Stimulated activated memory B cell treated with anti-CD40 and anti-IgM and Interleukin-4, amounts not matched to agents 10 μg/mL and 1 μg/mL and 100 μg/mL, for 72 hours (primary cell): ENCODE measurements at regions not wholly inside any gene's neighbourhood (a gene's known extent, or its start where the extent isn't known, plus 50 kb on each side); places are given as distances from the start of the nearest gene placed in this dataset.
"Not testable (repeated sequence)": the region's sequence is repeated elsewhere in the genome, so short reads cannot be mapped to it uniquely, and the experiment has no call there.

Source experiments
- ATAC-seq: fragments of 150-1000 bp; cut with Tn5 transposase; 2 replicates; pipeline ENCODE4 v1.10.0; 2021
- H3K27ac Mint-ChIP-seq: one replicate; pipeline ENCODE4 v1.8.0; 2022; ENCODE audit warnings: mild to moderate bottlenecking, mixed read lengths
- H3K27me3 Mint-ChIP-seq: one replicate; pipeline ENCODE4 v1.8.0; 2022; ENCODE audit warnings: mixed read lengths
- H3K36me3 Mint-ChIP-seq: one replicate; pipeline ENCODE4 v1.8.0; 2022; ENCODE audit warnings: mixed read lengths
- H3K4me1 Mint-ChIP-seq: one replicate; pipeline ENCODE4 v1.8.0; 2022; ENCODE audit warnings: mixed read lengths
- H3K4me3 Mint-ChIP-seq: one replicate; pipeline ENCODE4 v1.8.0; 2022; ENCODE audit warnings: mild to moderate bottlenecking, moderate library complexity, mixed read lengths
- H3K9me3 Mint-ChIP-seq: one replicate; pipeline ENCODE4 v1.8.0; 2022; ENCODE audit warnings: mixed read lengths

DNA sequence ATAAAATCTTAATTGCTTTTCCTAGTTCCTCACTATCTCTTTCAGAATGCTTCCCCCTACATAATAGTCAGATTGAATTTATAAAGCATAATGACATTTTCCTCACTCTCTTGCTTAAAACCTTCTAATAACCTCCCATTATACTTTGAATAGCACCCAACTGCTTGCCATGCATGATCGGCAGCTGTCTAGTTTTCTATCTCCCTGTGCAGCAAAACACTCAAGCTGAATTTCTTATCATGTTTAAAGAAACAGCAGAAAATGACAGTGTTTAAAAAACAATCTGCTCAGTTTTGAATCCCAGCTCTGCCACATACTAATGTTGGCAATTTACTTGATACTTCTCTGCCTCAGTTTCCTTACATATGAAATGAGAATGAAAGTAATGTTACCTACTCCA lies 947.1 kb upstream of the HS3ST1 start:
- H3K36me3 Mint-ChIP-seq, result no peaks in the 10 kb centered on the region
- no peak overlapping the region for H3K4me3 Mint-ChIP-seq
- ATAC-seq, result no peak
- no peaks in the 10 kb centered on the region for H3K4me1 Mint-ChIP-seq
- H3K9me3 Mint-ChIP-seq, result peaks cover 6% of the 10 kb centered on the region
- H3K27ac Mint-ChIP-seq, result no peak overlapping the region
- H3K27me3 Mint-ChIP-seq, result no peaks in the 10 kb centered on the region

DNA sequence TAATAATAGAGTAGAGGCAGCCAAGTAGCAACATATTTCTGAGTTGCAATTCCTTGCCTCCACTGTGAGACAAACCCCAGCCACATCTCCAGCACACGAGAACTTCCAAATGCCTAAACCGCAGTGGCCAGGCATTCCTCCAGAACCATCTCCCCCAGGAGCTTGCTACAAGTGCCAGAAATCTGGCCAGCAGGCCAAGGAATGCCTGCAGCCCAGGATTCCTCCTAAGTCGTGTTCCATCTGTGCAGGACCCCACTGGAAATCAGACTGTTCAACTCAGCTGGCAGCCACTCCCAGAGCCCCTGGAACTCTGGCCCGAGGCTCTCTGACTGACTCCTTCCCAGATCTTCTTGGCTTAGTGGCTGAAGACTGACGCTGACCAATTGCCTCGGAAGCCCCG lies 937.2 kb upstream of the HS3ST1 start:
- H3K27me3 Mint-ChIP-seq, H3K4me1 Mint-ChIP-seq, H3K36me3 Mint-ChIP-seq, H3K4me3 Mint-ChIP-seq, H3K27ac Mint-ChIP-seq, H3K9me3 Mint-ChIP-seq, ATAC-seq: not testable (repeated sequence)

DNA sequence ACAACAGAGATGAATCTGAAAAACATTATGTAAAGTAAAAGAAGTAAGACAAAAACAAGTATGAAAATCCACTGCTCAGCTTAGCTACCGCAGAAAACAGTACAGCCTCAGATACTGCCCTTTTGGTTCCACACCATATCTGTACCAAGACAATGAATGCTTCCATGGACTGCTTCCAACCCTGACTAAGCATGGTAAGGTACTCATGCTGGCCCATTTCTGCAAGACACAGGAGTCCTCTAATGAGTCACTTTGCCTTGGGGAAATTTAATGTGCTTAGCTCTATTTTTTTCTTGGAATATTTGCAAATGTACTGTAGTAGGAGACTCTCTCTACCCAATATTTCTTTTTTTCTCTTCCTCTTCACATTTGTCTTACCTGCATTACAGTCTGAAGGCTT lies 931.7 kb upstream of the HS3ST1 start:
- Mint-ChIP-seq H3K4me1 (no peaks in the 10 kb centered on the region), H3K27me3 (no peaks in the 10 kb centered on the region), H3K4me3 (no peak overlapping the region), H3K27ac (no peak overlapping the region), H3K36me3 (no peaks in the 10 kb centered on the region), H3K9me3 (peaks cover 13% of the 10 kb centered on the region)
- ATAC-seq, result no peak

DNA sequence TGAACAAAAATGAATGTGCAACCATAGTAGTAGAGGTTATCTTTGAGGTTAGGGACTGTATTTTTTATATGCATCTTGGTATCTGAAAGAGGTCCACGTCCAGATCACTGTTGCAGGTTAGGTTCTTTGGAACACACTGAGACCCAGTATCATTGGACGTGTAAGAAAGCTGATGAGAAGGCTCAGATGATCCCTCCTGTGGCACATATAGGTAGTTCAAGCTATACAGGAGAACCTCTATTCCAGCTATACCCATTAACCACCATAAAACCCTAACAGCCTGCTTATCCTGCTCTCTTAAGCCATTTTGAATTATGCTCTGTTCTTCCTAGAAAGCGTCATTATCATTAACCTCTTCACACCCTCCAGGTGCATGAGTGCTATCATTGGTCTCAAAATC lies 930.7 kb upstream of the HS3ST1 start:
- Mint-ChIP-seq H3K36me3 (no peaks in the 10 kb centered on the region), H3K9me3 (peaks cover 5% of the 10 kb centered on the region), H3K4me3 (no peak overlapping the region), H3K4me1 (no peaks in the 10 kb centered on the region), H3K27me3 (no peaks in the 10 kb centered on the region), H3K27ac (no peak overlapping the region)
- no peak for ATAC-seq

DNA sequence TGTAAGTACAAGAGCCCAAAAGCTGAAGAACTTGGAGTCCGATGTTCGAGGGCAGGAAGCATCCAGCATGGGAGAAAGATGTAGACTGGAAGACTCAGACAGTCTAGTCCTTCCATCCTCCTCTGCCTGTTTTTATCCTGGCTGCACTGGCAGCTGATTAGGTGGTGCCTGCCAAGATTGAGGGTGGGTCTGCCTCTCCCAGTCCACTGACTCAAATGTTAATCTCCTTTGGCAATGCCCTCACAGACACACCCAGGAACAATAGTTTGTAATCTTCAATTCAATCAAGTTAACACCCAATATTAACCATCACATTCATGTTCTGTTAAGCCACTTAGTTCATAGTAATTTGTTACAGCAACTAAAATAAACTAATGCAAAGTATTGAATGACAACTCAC lies 904.4 kb upstream of the HS3ST1 start:
- H3K27ac Mint-ChIP-seq, H3K4me1 Mint-ChIP-seq, H3K36me3 Mint-ChIP-seq, H3K27me3 Mint-ChIP-seq, H3K4me3 Mint-ChIP-seq, H3K9me3 Mint-ChIP-seq, ATAC-seq: not testable (repeated sequence)

DNA sequence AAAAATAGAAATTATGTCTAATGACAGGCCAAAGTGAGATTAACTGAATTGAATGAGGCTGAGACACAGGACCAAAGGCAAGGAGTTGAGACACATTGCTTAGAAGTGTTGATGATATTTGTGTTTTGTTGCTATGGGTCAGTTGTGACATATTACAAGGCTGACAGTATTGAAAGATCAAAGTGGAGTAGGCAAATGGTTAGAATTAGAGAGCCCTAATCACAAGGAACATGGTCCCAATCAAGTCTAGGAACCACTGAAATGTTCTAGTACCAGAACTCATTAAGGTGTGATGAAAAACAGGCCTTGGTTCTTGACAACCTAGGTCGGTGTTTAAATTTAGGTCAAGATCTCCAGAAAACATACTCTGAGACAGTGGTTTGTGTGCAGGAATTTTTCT lies 896.3 kb upstream of the HS3ST1 start:
- Mint-ChIP-seq H3K36me3 (no peaks in the 10 kb centered on the region), H3K27ac (no peak overlapping the region), H3K4me3 (no peak overlapping the region), H3K9me3 (no peaks in the 10 kb centered on the region), H3K27me3 (no peaks in the 10 kb centered on the region), H3K4me1 (no peaks in the 10 kb centered on the region)
- no peak for ATAC-seq

DNA sequence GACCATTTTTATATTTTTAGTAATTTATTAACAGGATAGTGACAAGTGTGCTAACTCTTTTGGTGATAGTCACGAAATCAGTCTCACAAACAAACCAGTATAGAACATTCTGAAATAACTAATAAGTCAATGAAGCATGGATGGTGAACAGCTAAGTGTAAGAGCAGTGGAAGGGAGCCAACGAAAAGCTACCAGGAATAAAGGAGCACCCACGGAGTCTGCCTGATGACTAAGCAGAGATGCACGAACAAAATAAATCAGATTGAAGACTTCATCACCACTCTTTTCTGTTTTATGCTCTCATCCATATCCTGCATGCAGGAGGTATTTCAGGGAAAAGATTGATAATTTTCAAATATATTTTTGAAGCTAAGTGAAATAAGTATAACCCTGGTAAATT lies 891.1 kb upstream of the HS3ST1 start:
- no peaks in the 10 kb centered on the region for H3K36me3 Mint-ChIP-seq
- no peaks in the 10 kb centered on the region for H3K4me1 Mint-ChIP-seq
- no peaks in the 10 kb centered on the region for H3K27me3 Mint-ChIP-seq
- H3K9me3 Mint-ChIP-seq, result no peaks in the 10 kb centered on the region
- no peak overlapping the region for H3K27ac Mint-ChIP-seq
- no peak for ATAC-seq
- no peak overlapping the region for H3K4me3 Mint-ChIP-seq

DNA sequence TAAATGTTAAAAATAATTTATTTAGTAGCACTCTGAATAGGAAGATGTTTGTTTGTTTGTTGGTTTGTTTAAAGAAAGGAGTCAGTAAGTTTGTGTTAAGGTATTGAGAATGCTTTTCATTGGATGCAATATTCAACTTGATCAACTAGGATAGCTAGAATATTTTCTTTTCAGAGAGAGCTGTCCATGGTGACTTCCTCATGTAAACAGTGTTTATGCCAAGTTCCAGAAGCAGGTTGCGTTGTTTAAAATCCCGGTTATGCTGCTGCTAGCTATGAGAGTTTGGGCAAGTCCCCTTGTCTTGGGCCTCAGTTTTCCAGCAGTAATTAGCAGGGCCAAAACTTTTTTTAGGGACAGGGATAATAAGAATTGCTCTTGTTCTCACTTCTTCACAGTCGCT lies 876.2 kb upstream of the HS3ST1 start:
- ATAC-seq, result no peak
- H3K4me1 Mint-ChIP-seq, result no peaks in the 10 kb centered on the region
- no peaks in the 10 kb centered on the region for H3K9me3 Mint-ChIP-seq
- H3K27ac Mint-ChIP-seq, result no peak overlapping the region
- H3K27me3 Mint-ChIP-seq, result no peaks in the 10 kb centered on the region
- H3K36me3 Mint-ChIP-seq, result no peaks in the 10 kb centered on the region
- H3K4me3 Mint-ChIP-seq, result no peak overlapping the region

DNA sequence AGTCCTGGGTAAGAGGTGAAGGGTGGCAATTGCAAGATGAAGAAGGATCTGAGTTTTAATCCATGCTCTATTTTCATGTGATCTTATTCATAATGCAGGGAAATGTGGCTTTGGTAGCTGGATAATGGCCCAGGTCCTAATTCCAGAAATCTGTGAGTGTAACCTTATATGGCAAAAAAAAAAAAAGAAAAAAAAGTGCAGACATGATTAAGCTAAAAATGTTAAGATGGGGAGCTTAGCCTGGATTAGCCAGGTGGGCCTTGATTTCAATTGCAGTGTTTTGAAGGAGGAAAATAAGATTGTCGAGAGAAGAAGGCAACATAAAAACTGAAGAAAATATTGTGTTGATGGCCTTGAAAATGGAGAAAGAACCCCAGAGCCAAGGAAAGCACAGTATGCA lies 867.7 kb upstream of the HS3ST1 start:
- no peak overlapping the region for H3K4me3 Mint-ChIP-seq
- H3K27me3 Mint-ChIP-seq, result no peaks in the 10 kb centered on the region
- no peak overlapping the region for H3K27ac Mint-ChIP-seq
- peaks cover 3% of the 10 kb centered on the region for H3K9me3 Mint-ChIP-seq
- H3K4me1 Mint-ChIP-seq, result no peaks in the 10 kb centered on the region
- H3K36me3 Mint-ChIP-seq, result no peaks in the 10 kb centered on the region
- no peak for ATAC-seq

DNA sequence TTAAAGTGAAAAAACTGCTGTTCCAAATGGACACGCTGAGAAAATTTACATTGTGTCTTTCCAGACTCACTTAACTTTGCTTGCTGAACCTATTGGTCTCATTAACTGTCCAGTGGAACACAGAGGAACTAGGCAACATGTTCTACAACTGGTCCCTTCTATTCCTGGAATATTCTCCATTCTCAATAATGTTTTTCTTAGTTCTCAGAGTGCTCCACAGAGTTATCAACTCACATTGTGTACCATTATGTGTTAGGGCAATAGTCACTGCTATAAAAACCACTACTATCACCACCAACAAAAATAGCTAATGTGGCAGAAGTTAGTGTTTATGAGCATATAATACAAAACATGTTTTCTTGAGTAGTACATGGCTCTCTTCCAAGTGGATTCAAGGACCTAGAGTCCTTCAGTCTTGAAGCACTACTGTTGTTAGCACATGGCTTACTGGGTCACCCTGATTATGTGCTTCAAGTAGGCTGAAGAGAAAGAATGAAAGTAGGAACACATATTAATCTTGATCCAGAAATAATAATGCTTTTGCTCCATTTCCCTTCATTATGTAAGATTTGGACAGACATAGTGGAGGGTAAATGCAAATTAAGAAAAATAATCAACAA lies 865.3 kb upstream of the HS3ST1 start:
- no peak for ATAC-seq
- Mint-ChIP-seq H3K4me3 (no peak overlapping the region), H3K36me3 (no peaks in the 10 kb centered on the region), H3K9me3 (peaks cover 3% of the 10 kb centered on the region), H3K27me3 (no peaks in the 10 kb centered on the region), H3K27ac (no peak overlapping the region), H3K4me1 (no peaks in the 10 kb centered on the region)

DNA sequence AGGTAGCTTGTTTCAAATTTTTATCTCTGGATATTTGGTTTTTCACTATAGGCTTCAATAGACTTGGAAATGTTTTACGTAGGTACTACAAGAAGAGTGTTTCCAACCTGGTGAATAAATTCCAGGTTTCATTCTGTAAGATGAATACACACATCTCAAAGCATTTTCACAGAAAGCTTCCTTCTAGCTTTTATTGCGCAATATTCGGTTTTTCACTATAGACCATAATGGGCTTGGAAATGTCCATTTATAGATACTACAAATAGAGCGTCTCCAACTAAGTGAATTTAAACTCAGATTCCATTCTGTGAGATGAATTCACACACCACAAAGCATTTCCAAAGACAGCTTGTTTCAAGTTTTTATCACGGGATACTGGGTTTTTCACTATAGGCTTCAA lies 857.7 kb upstream of the HS3ST1 start:
- Mint-ChIP-seq H3K4me3 (no peak overlapping the region), H3K36me3 (no peaks in the 10 kb centered on the region), H3K9me3 (no peaks in the 10 kb centered on the region), H3K4me1 (no peaks in the 10 kb centered on the region), H3K27me3 (no peaks in the 10 kb centered on the region), H3K27ac (no peak overlapping the region)
- no peak for ATAC-seq

DNA sequence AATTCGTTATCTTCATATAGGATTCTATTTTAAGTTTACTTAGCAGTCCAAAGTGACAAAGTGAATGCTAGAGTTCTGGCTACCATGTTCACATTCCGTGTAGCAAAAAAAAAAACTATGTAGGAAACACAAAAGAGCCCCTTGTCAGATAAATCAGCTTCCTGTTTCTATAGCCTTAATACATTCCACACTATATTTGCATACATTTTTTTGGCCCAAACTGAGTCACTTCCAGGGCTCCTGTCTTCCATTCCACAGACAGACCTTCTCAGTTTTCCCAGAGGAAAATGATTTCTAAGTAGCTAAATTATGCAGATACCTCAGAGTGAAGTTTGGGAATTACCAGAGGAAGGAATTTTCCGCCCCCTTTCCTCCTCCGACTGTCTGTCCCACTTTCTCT lies 841.9 kb upstream of the HS3ST1 start:
- H3K4me1 Mint-ChIP-seq, result no peaks in the 10 kb centered on the region
- no peak for ATAC-seq
- no peak overlapping the region for H3K4me3 Mint-ChIP-seq
- no peaks in the 10 kb centered on the region for H3K36me3 Mint-ChIP-seq
- no peaks in the 10 kb centered on the region for H3K27me3 Mint-ChIP-seq
- no peaks in the 10 kb centered on the region for H3K9me3 Mint-ChIP-seq
- no peak overlapping the region for H3K27ac Mint-ChIP-seq

DNA sequence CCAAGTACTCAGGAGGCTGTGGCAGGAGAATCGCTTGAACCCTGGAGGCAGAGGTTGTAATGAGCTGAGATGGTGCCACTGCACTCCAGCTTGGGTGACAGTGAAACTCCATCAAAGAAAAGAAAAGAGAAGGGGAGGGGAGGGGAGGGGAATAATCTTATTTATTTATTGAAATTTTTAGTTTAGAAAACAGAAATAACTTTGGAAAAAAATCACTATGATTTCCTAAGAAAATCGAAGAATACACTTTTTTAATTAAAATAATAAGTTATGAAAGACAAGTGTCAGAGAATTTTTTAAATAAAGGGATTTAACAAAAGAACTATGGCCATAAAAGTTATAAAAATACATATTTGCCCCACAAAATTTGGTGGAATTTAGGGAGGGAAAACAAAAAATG lies 836.9 kb upstream of the HS3ST1 start:
- Mint-ChIP-seq H3K27ac (no peak overlapping the region), H3K36me3 (no peaks in the 10 kb centered on the region), H3K9me3 (no peaks in the 10 kb centered on the region), H3K4me1 (no peaks in the 10 kb centered on the region), H3K4me3 (no peak overlapping the region), H3K27me3 (no peaks in the 10 kb centered on the region)
- ATAC-seq, result no peak

DNA sequence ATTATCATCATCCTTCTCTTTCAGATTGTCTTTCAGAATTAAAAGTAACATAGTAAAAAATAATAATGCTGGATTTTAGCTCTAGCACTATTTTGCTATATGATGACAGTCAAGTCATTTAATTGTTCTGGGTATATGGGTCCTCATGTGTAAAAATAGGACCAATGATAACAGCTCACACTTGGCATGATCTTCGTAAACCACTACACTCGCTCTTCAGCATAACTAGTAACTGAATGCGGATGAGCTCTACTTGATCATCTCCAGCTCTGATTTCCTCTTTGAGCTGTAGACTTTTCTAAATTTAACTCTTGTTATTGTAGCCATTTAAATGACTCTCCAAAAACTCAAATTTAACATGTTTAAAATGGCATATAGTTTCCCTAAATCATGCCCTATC lies 831.8 kb upstream of the HS3ST1 start:
- Mint-ChIP-seq H3K4me1 (no peaks in the 10 kb centered on the region), H3K27ac (no peak overlapping the region), H3K9me3 (peaks cover 5% of the 10 kb centered on the region), H3K27me3 (no peaks in the 10 kb centered on the region), H3K4me3 (no peak overlapping the region), H3K36me3 (no peaks in the 10 kb centered on the region)
- ATAC-seq, result no peak

DNA sequence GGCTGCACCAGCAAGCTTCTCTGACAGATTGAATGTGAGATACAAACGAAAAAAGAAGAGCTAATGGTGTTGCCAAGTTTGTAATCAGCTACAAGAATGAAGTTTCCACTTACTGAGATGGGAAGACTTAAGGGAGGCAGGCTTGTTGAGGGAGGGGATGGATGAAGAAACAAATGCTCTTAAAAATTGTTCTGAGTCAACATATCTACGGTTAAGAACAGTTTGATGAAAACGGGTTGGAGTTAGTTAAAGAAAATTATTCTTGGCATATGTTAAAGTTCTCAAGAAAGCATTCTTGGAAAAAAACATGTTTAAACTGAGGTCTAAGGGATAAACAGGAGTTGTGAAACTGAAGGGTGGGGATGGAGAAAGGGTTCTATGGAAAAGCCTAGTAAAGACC lies 816.3 kb upstream of the HS3ST1 start:
- ATAC-seq, result no peak
- H3K27me3 Mint-ChIP-seq, result no peaks in the 10 kb centered on the region
- no peaks in the 10 kb centered on the region for H3K4me1 Mint-ChIP-seq
- H3K4me3 Mint-ChIP-seq, result no peak overlapping the region
- no peaks in the 10 kb centered on the region for H3K36me3 Mint-ChIP-seq
- no peak overlapping the region for H3K27ac Mint-ChIP-seq
- H3K9me3 Mint-ChIP-seq, result peaks cover 10% of the 10 kb centered on the region

DNA sequence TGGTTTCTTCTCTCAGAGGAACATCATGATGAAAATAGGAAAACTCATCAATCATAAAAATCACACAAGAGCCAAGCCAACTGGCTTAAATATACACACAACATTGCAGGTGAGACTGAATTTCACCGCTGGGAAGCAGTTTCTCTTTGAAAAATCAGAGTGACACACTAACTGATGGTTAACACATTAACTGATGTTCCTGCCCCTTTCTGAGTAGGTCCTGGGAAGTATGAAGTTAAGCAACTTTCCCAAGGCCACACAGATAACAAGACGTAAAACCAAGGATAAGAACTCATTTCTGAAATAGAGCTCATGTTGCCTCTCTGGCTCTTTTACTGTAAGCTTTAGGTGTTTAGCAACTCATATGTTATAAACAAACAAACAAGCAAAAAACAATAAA lies 813.7 kb upstream of the HS3ST1 start:
- Mint-ChIP-seq H3K27ac (no peak overlapping the region), H3K4me1 (no peaks in the 10 kb centered on the region), H3K36me3 (no peaks in the 10 kb centered on the region), H3K9me3 (peaks cover 8% of the 10 kb centered on the region), H3K4me3 (no peak overlapping the region), H3K27me3 (no peaks in the 10 kb centered on the region)
- no peak for ATAC-seq
